IMR-90 (cell line): ENCODE measurements at regions not wholly inside any gene's neighbourhood (a gene's known extent, or its start where the extent isn't known, plus 50 kb on each side); places are given as distances from the start of the nearest gene placed in this dataset.

ENCODE experiments used
- ATAC-seq: fragments of 200-7000 bp; cut with Tn5 transposase; 2 replicates; pipeline ENCODE4 v1.9.1; 2020; ENCODE audit warnings: low read depth, mild to moderate bottlenecking, moderate library complexity
- BruUV-seq: library from RNA; stranded (reverse); fragments of 400-500 nt; replicated peaks from 2 replicates; lab custom pipeline; 2021; lab: Mats Ljungman, UMichigan
- CTCF ChIA-PET: fragments of 300-600 bp; formaldehyde crosslinking; extraction: SDS; loops from one replicate; lab custom pipeline; 2021; ENCODE audit warnings: antibody characterized with exemption; lab: Yijun Ruan, JAX
- POLR2A ChIA-PET: fragments of 300-600 bp; sonication (Branson Sonifier 250); formaldehyde crosslinking; loops from one replicate; lab custom pipeline; 2022; ENCODE audit warnings: antibody characterized with exemption; ENCODE audit not compliant: unreplicated experiment; lab: Charles Lee
- DNase-seq: peaks from one replicate; pipeline ENCODE4 v3.0.0; 2013
- H2AFZ ChIP-seq: replicated peaks from 2 replicates; pipeline ENCODE3; 2013; ENCODE audit warnings: low read length, mild to moderate bottlenecking; ENCODE audit not compliant: poor library complexity
- H2AK5ac ChIP-seq: 2 replicates; pipeline ENCODE4 v1.6.1; 2013; ENCODE audit warnings: low read depth, low read length, inconsistent platforms
- H2AK9ac ChIP-seq: replicated peaks from 2 replicates; pipeline ENCODE3; 2013; ENCODE audit warnings: mild to moderate bottlenecking, low read depth, low read length, moderate library complexity; ENCODE audit not compliant: poor library complexity
- H2BK120ac ChIP-seq: 2 replicates; pipeline ENCODE4 v1.6.1; 2013; ENCODE audit warnings: low read depth, low read length, inconsistent platforms
- H2BK15ac ChIP-seq: 3 replicates; pipeline ENCODE4 v1.6.1; 2013; ENCODE audit warnings: low read depth, low read length, inconsistent platforms
- H2BK20ac ChIP-seq: 2 replicates; pipeline ENCODE4 v1.6.1; 2013; ENCODE audit warnings: low read depth, mild to moderate bottlenecking, inconsistent platforms, low read length, moderate library complexity
- H2BK5ac ChIP-seq: 2 replicates; pipeline ENCODE4 v1.6.1; 2013; ENCODE audit warnings: mild to moderate bottlenecking, low read depth, low read length, inconsistent platforms; ENCODE audit not compliant: poor library complexity, severe bottlenecking
- H3K14ac ChIP-seq: replicated peaks from 2 replicates; pipeline ENCODE4 v1.6.1; 2013; ENCODE audit warnings: low read depth, low read length, inconsistent platforms
- H3K18ac ChIP-seq: 2 replicates; pipeline ENCODE4 v1.6.1; 2013; ENCODE audit warnings: low read depth, low read length, control low read depth
- H3K23ac ChIP-seq: 2 replicates; pipeline ENCODE4 v1.6.1; 2013; ENCODE audit warnings: low read depth, low read length, inconsistent platforms
- H3K27ac ChIP-seq: 2 replicates; pipeline ENCODE4 v1.5.1; 2013; ENCODE audit warnings: mild to moderate bottlenecking, control low read depth, low read length; ENCODE audit not compliant: insufficient read depth
- H3K27me3 ChIP-seq: 2 replicates; pipeline ENCODE4 v1.6.1; 2013; ENCODE audit warnings: low read length; ENCODE audit not compliant: control insufficient read depth, insufficient read depth
- H3K36me3 ChIP-seq: 2 replicates; pipeline ENCODE4 v1.6.1; 2013; ENCODE audit warnings: low read length, mixed read lengths; ENCODE audit not compliant: control insufficient read depth, insufficient read depth
- H3K4ac ChIP-seq: 2 replicates; pipeline ENCODE4 v1.6.1; 2013; ENCODE audit warnings: low read depth, low read length, inconsistent platforms
- H3K4me1 ChIP-seq: 2 replicates; pipeline ENCODE4 v1.6.1; 2013; ENCODE audit warnings: low read length, mixed read lengths; ENCODE audit not compliant: control insufficient read depth, insufficient read depth
- H3K4me2 ChIP-seq: 2 replicates; pipeline ENCODE4 v1.6.1; 2013; ENCODE audit warnings: low read depth, mild to moderate bottlenecking, control low read depth, low read length, moderate library complexity
- H3K4me3 ChIP-seq: 2 replicates; pipeline ENCODE4 v1.5.1; 2013; ENCODE audit warnings: low read depth, mild to moderate bottlenecking, control low read depth, low read length, moderate library complexity; ENCODE audit not compliant: insufficient read depth
- H3K56ac ChIP-seq: 2 replicates; pipeline ENCODE4 v1.6.1; 2013; ENCODE audit warnings: low read length, inconsistent platforms; ENCODE audit not compliant: insufficient read depth; ENCODE audit errors: extremely low read depth
- H3K79me1 ChIP-seq, 2 experiments: 2 replicates each; pipeline ENCODE4 v1.6.1; 2013; ENCODE audit warnings: low read length in 2 of 2, inconsistent platforms in 1 of 2, low read depth in 1 of 2
- H3K9ac ChIP-seq: 2 replicates; pipeline ENCODE4 v1.6.1; 2013; ENCODE audit warnings: low read depth, low read length, control low read depth
- H3K9me1 ChIP-seq: 2 replicates; pipeline ENCODE4 v1.6.1; 2013; ENCODE audit warnings: low read length, inconsistent platforms; ENCODE audit not compliant: insufficient read depth
- H3K9me3 ChIP-seq: 2 replicates; pipeline ENCODE4 v1.6.1; 2013; ENCODE audit warnings: low read length; ENCODE audit not compliant: control insufficient read depth, insufficient read depth
- H4K20me1 ChIP-seq: 2 replicates; pipeline ENCODE4 v1.6.1; 2013; ENCODE audit warnings: low read length, inconsistent platforms; ENCODE audit not compliant: insufficient read depth
- H4K5ac ChIP-seq: 2 replicates; pipeline ENCODE4 v1.6.1; 2013; ENCODE audit warnings: mild to moderate bottlenecking, low read depth, low read length, control low read depth
- H4K8ac ChIP-seq, 2 experiments: 2 replicates each; pipeline ENCODE4 v1.6.1; 2013; ENCODE audit warnings: low read depth in 2 of 2, low read length in 2 of 2, control low read depth in 1 of 2, inconsistent platforms in 1 of 2
- H4K91ac ChIP-seq: 2 replicates; pipeline ENCODE4 v1.6.1; 2013; ENCODE audit warnings: low read depth, low read length, inconsistent platforms; ENCODE audit not compliant: insufficient read depth
- BHLHE40 ChIP-seq: fragments of 150-350 bp; IDR thresholded peaks from 2 replicates; pipeline ENCODE4 v1.6.1; 2016; ENCODE audit warnings: mild to moderate bottlenecking, low read depth, low read length
- CEBPB ChIP-seq: IDR thresholded peaks from 2 replicates; pipeline ENCODE4 v1.6.1; 2012; ENCODE audit warnings: low read depth, low read length, improper control_type of control experiment
- ELK1 ChIP-seq: fragments of 150-350 bp; IDR thresholded peaks from 2 replicates; pipeline ENCODE4 v1.6.1; 2016; ENCODE audit warnings: low read depth, mild to moderate bottlenecking, low read length, moderate library complexity, borderline replicate concordance
- NFE2L2 ChIP-seq: fragments of 150-350 bp; IDR thresholded peaks from 2 replicates; pipeline ENCODE4 v1.6.1; 2016; ENCODE audit warnings: low read depth, mild to moderate bottlenecking, low read length
- POLR2A ChIP-seq: IDR thresholded peaks from 2 replicates; pipeline ENCODE4 v1.6.1; 2012; ENCODE audit warnings: mild to moderate bottlenecking, low read depth, low read length
- SMC3 ChIP-seq: fragments of 150-350 bp; IDR thresholded peaks from 2 replicates; pipeline ENCODE4 v1.6.1; 2016; ENCODE audit warnings: low read depth, mild to moderate bottlenecking, antibody characterized with exemption, low read length, moderate library complexity
- WGBS, 2 experiments: methylation state at CpG; one replicate each; pipeline versions ENCODE4 v1.1.5 to v1.1.7; 2013; ENCODE audit warnings: missing lambda C conversion rate in 2 of 2; ENCODE audit not compliant: insufficient read length in 1 of 2; ENCODE audit errors: extremely low coverage in 2 of 2; 5-methylcytosine and 5-hydroxymethylcytosine counted together
- dilution Hi-C: fragments of 300-500 bp; cut with HindIII; formaldehyde crosslinking; loops from one replicate; pipeline ENCODE4 v1.14.3; 2018; ENCODE audit warnings: low sequenced_read_pairs; ENCODE audit not compliant: unreplicated experiment
- in situ Hi-C: fragments of 300-500 bp; cut with MboI; formaldehyde crosslinking; loops from 3 replicates; pipeline ENCODE4 v1.14.3; 2019; ENCODE audit warnings: low sequenced_read_pairs, inconsistent platforms, mixed read lengths
- intact Hi-C: fragments of 100-400 bp; cut with micrococcal nuclease; formaldehyde crosslinking; loops from 2 replicates; pipeline ENCODE4 v1.10.0; 2022
- TF ChIP-seq, protein P1 (sequence below): fragments of 150-350 bp; IDR thresholded peaks from 2 replicates; pipeline ENCODE4 v1.6.1; 2017; ENCODE audit warnings: mild to moderate bottlenecking, antibody characterized with exemption, low read length, low read depth

- Histone ChIP-seq H2AK9ac (no peak overlapping the region), H2BK5ac (no peak overlapping the region), H4K91ac (no peak overlapping the region), H2BK120ac (no peak overlapping the region), H3K4me1 (peaks cover 4% of the 10 kb centered on the region; the same call in 1 of the 2 replicates), H3K27me3 (no peaks in the 10 kb centered on the region; the same call in 1 of the 2 replicates), H3K27ac (no peak overlapping the region), H3K4ac (no peak overlapping the region), H3K9me3 (no peaks in the 10 kb centered on the region), H2AFZ (peak overlapping the region; percentile 64), H3K23ac (no peak overlapping the region), H4K20me1 (no peaks in the 10 kb centered on the region), H2BK15ac (no peak overlapping the region), H3K14ac (no peak overlapping the region), H4K8ac (0 out of 4 replicates have a peak overlapping the region, but pooled peaks of 1 of the 2 experiments have one; percentile 19), H2BK20ac (no peak overlapping the region), H3K9ac (no peak overlapping the region), H2AK5ac (no peak overlapping the region), H4K5ac (no peak overlapping the region), H3K4me2 (peak overlapping the region; percentile 68), H3K4me3 (no peak overlapping the region; the same call in 1 of the 2 replicates), H3K36me3 (no peaks in the 10 kb centered on the region), H3K56ac (no peak overlapping the region), H3K9me1 (no peaks in the 10 kb centered on the region), H3K18ac (no peak overlapping the region), H3K79me1 (no peaks in the 10 kb centered on the region)
- intact Hi-C loops (no loop called here), dilution Hi-C loops (no loop called here), in situ Hi-C loops (no loop called here)
- WGBS, 2 experiments: 35% methylated on average over 6 of the region's 12 CpGs; no CpG with 5 or more reads in 1 of the 2 experiments
- ChIA-PET POLR2A (no interaction called here), CTCF (no interaction called here)
- TF ChIP-seq BHLHE40 (no peak), CEBPB (no peak), POLR2A (no peak), NFE2L2 (no peak), ELK1 (no peak), SMC3 (no peak)
- TF ChIP-seq, protein P1, sequence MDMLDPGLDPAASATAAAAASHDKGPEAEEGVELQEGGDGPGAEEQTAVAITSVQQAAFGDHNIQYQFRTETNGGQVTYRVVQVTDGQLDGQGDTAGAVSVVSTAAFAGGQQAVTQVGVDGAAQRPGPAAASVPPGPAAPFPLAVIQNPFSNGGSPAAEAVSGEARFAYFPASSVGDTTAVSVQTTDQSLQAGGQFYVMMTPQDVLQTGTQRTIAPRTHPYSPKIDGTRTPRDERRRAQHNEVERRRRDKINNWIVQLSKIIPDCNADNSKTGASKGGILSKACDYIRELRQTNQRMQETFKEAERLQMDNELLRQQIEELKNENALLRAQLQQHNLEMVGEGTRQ: no peak
- DNase-seq: peak; percentile 55
- no TSS peak for BruUV-seq
- ATAC-seq: peak; percentile 88
These were observed 394.9 kb downstream of the GADD45G start for GRCh38 chr9:89999534-90000370.
